Thyroid gland (tissue), 4 donors: ENCODE measurements at regions not wholly inside any gene's neighbourhood (a gene's known extent, or its start where the extent isn't known, plus 50 kb on each side); places are given as distances from the start of the nearest gene placed in this dataset.

Source experiments
- CTCF ChIP-seq, 6 experiments: fragments of 200-600 bp in 3 of 6; fragments of 450-650 bp in 3 of 6; sonication (generic) in 3 of 6; IDR thresholded peaks; one replicate each; pipeline ENCODE4 v1.5.1; 2016 to 2019; ENCODE audit warnings: antibody characterized with exemption in 6 of 6, mild to moderate bottlenecking in 2 of 6, inconsistent platforms in 1 of 6, moderate library complexity in 1 of 6
- POLR2A ChIP-seq, 2 donors: fragments of 450-650 bp; IDR thresholded peaks; one replicate each; pipeline ENCODE4 v1.6.1; 2017; ENCODE audit warnings: antibody characterized with exemption in 2 of 2, mild to moderate bottlenecking in 2 of 2, moderate library complexity in 1 of 2

GRCh38 chr20:11551479-11551878 is 366.2 kb upstream of the BTBD3 start:
- TF ChIP-seq CTCF (IDR thresholded peaks at IDR 0.05) = no peak
- no peak for TF ChIP-seq POLR2A (IDR thresholded peaks at IDR 0.05)
